Stimulated activated naive B cell treated with anti-CD40 and anti-IgM and Interleukin-4, amounts not matched to agents 10 μg/mL and 1 μg/mL and 100 μg/mL, for 72 hours (primary cell): ENCODE measurements at regions not wholly inside any gene's neighbourhood (a gene's known extent, or its start where the extent isn't known, plus 50 kb on each side); places are given as distances from the start of the nearest gene placed in this dataset.

Experiments used
- ATAC-seq, 2 donors: fragments of 150-1000 bp; cut with Tn5 transposase; replicated peaks; 2 replicates each; pipeline ENCODE4 v1.10.0; 2021; ENCODE audit warnings: moderate library complexity in 1 of 2
- DNase-seq: peaks from one replicate; pipeline ENCODE4 v3.0.0; 2021
- H3K27ac Mint-ChIP-seq: one replicate; pipeline ENCODE4 v1.8.0; 2022; ENCODE audit warnings: mild to moderate bottlenecking, mixed read lengths
- H3K27me3 Mint-ChIP-seq, 2 donors: one replicate each; pipeline ENCODE4 v1.8.0; 2022; ENCODE audit warnings: mixed read lengths in 2 of 2
- H3K36me3 Mint-ChIP-seq, 2 donors: one replicate each; pipeline ENCODE4 v1.8.0; 2022; ENCODE audit warnings: mixed read lengths in 2 of 2, mild to moderate bottlenecking in 1 of 2
- H3K4me1 Mint-ChIP-seq, 2 donors: one replicate each; pipeline ENCODE4 v1.8.0; 2022; ENCODE audit warnings: mixed read lengths in 2 of 2, mild to moderate bottlenecking in 1 of 2
- H3K4me3 Mint-ChIP-seq, 2 donors: one replicate each; pipeline ENCODE4 v1.8.0; 2022; ENCODE audit warnings: mild to moderate bottlenecking in 2 of 2, mixed read lengths in 2 of 2, moderate library complexity in 1 of 2
- H3K9me3 Mint-ChIP-seq, 2 donors: one replicate each; pipeline ENCODE4 v1.8.0; 2022; ENCODE audit warnings: mixed read lengths in 2 of 2, mild to moderate bottlenecking in 1 of 2

DNA sequence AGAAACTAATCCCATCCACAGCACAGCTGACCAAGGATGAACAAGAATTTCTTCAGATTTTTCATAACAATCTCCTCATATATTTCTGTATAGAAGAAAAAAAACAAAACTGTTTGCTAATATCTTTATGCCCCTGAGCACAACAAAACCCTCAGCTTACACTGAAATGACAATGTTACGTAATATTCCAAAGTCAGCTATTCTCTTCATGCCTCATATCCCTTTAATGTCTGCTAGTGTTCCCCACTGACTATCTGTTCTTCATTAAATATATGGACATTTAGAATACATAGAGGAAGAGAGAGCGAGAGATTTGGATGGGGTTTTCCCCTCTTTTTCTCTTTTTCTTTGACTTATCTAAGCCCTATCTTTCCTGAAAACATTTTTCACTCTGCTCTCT, 87.9 kb upstream of the GULP1 start:
- H3K27me3 Mint-ChIP-seq, result no peaks in the 10 kb centered on the region
- no peak for ATAC-seq
- no peak overlapping the region for H3K4me3 Mint-ChIP-seq
- H3K27ac Mint-ChIP-seq, result no peak overlapping the region
- H3K36me3 Mint-ChIP-seq, result no peaks in the 10 kb centered on the region
- H3K9me3 Mint-ChIP-seq, result no peaks in the 10 kb centered on the region
- no peaks in the 10 kb centered on the region for H3K4me1 Mint-ChIP-seq
- no peak for DNase-seq

DNA sequence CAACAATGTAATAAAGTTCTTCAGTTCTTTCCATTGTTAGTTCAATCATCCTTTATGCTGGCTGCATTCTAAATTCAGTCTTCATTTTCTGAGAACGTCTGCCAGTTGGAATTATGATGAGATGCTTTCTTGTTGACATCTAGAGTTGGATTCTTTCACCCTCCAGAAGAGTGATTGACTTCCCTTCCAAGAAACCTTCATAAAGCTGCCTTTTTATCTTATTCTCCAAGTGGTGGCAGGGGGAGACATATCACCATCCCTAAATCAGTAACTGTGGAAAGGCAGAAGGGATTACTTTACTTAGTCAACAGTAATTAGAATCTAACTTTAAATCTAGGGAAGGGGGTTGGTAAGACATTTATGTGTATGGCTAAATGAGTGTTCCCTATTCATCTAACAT, 86.8 kb upstream of the GULP1 start:
- no peak overlapping the region for H3K4me3 Mint-ChIP-seq

DNA sequence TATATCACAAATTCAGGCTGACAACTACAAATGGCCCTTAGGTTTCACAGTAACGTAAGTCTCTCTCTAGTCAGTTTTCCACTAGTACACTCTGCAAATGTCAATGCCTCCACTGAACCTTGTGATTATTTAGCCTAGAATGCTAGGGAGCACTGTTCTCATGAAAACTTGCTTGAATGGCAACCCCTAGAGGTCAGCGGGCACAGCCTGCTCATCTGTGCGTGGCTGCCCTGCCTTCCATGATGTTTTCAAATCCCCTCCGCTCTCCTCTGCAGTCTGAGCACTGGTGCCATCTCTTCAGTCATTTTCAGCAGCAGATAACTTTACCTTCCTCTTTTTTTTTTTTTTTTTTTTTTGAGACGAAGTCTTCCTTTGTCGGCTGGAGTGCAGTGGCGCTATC, 84.1 kb upstream of the GULP1 start:
- no peaks in the 10 kb centered on the region for H3K36me3 Mint-ChIP-seq
- no peaks in the 10 kb centered on the region for H3K4me1 Mint-ChIP-seq
- H3K27ac Mint-ChIP-seq, result no peak overlapping the region
- ATAC-seq (no peak), DNase-seq (no peak)
- no peaks in the 10 kb centered on the region for H3K27me3 Mint-ChIP-seq
- no peaks in the 10 kb centered on the region for H3K9me3 Mint-ChIP-seq
- no peak overlapping the region for H3K4me3 Mint-ChIP-seq

More for the DNA sequence above, 86.8 kb upstream of the GULP1 start:
- H3K4me1 Mint-ChIP-seq, result no peaks in the 10 kb centered on the region
- H3K27me3 Mint-ChIP-seq, result no peaks in the 10 kb centered on the region
- DNase-seq (no peak), ATAC-seq (no peak)
- no peaks in the 10 kb centered on the region for H3K36me3 Mint-ChIP-seq
- H3K9me3 Mint-ChIP-seq, result no peaks in the 10 kb centered on the region
- H3K27ac Mint-ChIP-seq, result no peak overlapping the region

DNA sequence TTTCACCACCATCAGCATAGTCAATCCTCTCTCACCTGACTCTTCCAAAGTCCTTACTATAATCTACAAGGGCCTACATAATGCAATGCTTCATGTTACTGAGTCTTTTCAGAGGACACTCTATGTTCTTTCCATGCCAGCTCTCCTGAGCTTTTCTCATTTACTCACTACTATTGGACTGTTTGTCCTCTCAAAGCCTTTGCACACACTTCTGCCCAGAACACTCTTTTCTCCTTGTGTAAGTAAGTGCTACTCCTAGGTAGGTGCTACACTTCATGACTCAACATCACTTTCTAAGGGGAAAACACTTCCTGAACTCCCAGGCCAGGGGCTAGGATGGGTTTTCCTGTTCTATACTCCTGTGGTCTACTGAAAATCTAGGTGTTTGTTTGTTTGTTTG, 82.5 kb upstream of the GULP1 start:
- H3K27ac Mint-ChIP-seq, result no peak overlapping the region
- DNase-seq (no peak), ATAC-seq (no peak)
- H3K4me3 Mint-ChIP-seq, result no peak overlapping the region
- no peaks in the 10 kb centered on the region for H3K36me3 Mint-ChIP-seq
- H3K4me1 Mint-ChIP-seq, result no peaks in the 10 kb centered on the region
- H3K9me3 Mint-ChIP-seq, result no peaks in the 10 kb centered on the region
- H3K27me3 Mint-ChIP-seq, result no peaks in the 10 kb centered on the region

DNA sequence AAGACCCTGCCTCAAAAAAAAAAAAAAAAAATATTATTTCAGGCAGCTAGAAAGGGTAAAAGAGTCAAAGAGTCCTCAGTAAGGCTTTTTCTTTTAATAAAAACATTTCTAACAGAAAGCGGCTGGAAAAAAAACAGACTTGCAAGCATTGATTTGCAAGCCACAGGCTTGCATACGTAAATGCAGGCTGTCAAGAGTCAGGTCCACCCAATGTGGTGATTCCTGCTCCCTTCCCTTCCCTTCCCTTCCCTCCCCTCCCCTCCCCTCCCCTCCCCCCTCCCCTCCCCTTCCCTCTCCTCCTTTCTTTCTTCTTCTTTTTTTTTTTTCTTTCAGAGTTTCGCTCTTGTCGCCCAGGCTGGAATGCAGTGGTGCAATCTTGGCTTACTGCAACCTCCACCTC, 74.4 kb upstream of the GULP1 start:
- no peak for DNase-seq
- Mint-ChIP-seq H3K36me3 (no peaks in the 10 kb centered on the region), H3K27ac (no peak overlapping the region), H3K4me3 (no peak overlapping the region), H3K4me1 (no peaks in the 10 kb centered on the region), H3K27me3 (no peaks in the 10 kb centered on the region), H3K9me3 (peaks cover 0 to 4% of the 10 kb centered on the region in 2 donors)
- ATAC-seq, result no peak

GRCh38 chr2:188219541-188219940, 72.1 kb upstream of the GULP1 start:
- DNase-seq (no peak), ATAC-seq (no peak)
- Mint-ChIP-seq H3K4me3 (no peak overlapping the region), H3K27me3 (no peaks in the 10 kb centered on the region), H3K4me1 (no peaks in the 10 kb centered on the region), H3K36me3 (no peaks in the 10 kb centered on the region), H3K9me3 (peaks cover 0 to 4% of the 10 kb centered on the region in 2 donors), H3K27ac (no peak overlapping the region)

DNA sequence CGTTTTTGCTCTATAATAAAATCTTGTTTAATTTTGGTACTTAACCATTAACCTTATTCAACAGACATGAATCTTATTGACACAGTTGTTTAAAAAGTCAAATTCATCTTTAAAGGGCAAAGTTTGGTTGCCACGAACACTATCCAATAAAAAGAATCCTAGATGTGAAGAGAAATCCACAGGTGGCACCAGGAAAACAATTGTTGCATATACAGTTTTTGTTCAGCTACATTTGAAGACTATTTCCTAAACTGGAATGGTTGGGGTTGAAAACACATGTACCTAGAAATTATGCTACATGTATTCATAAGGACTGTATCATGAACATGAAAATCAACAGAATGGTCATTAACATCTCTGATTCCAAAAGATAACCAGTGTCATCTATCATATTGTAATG, 71.1 kb upstream of the GULP1 start:
- H3K27me3 Mint-ChIP-seq, result no peaks in the 10 kb centered on the region
- H3K36me3 Mint-ChIP-seq, result no peaks in the 10 kb centered on the region
- no peak overlapping the region for H3K27ac Mint-ChIP-seq
- no peaks in the 10 kb centered on the region for H3K4me1 Mint-ChIP-seq
- ATAC-seq (no peak), DNase-seq (no peak)
- peaks cover 0 to 4% of the 10 kb centered on the region in 2 donors for H3K9me3 Mint-ChIP-seq
- no peak overlapping the region for H3K4me3 Mint-ChIP-seq

DNA sequence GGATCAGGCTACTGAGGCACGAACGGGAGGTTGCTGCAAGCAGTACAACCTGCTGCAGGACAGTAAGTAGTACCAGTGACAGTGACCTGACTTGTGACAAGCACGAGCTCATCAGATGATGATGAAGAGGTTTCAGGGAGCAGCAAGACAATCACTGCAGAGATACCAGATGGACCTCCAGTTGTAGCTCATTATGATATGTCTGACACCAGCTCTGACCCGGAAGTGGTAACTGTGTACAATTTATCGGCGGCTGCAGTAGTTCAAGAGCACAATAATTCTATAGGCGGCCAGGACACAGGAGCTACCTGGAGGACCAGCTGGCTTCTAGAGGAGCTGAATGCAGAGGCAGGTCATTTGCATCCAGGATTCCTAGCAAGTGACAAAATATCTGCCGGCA, 64.0 kb upstream of the GULP1 start:
- DNase-seq (no peak), ATAC-seq (no peak)
- Mint-ChIP-seq H3K36me3 (no peaks in the 10 kb centered on the region), H3K4me3 (no peak overlapping the region), H3K27me3 (no peaks in the 10 kb centered on the region), H3K27ac (no peak overlapping the region), H3K9me3 (peaks cover 0 to 3% of the 10 kb centered on the region in 2 donors), H3K4me1 (no peaks in the 10 kb centered on the region)

GRCh38 chr2:188235364-188235763, 56.3 kb upstream of the GULP1 start:
- Mint-ChIP-seq H3K4me3 (no peak overlapping the region), H3K36me3 (no peaks in the 10 kb centered on the region), H3K27me3 (no peaks in the 10 kb centered on the region), H3K27ac (no peak overlapping the region), H3K4me1 (no peaks in the 10 kb centered on the region), H3K9me3 (peaks cover 0 to 4% of the 10 kb centered on the region in 2 donors)
- ATAC-seq (peak; percentile 72 to 75), DNase-seq (peak; percentile 1)

DNA sequence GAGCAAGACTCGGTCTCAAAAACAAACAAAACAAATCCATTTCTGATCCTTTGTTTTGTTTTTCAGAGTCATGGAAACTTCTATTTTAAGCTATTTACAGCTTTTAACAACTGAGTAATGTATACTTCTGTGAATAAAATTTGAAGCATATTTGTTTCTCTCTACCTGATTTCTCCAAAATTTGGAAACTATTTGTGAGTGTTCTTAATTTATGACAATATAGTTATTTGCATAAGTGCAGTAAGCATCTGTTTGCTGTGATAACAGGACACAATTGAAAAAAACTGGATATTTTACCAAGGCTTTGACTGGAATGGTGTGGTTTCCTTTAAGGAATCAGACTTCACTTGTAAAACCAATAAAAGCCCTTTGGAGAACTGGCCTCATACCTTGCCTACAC, 53.3 kb upstream of the GULP1 start:
- Mint-ChIP-seq H3K4me3 (no peak overlapping the region), H3K36me3 (no peaks in the 10 kb centered on the region), H3K4me1 (no peaks in the 10 kb centered on the region), H3K9me3 (peaks cover 0 to 6% of the 10 kb centered on the region in 2 donors), H3K27me3 (no peaks in the 10 kb centered on the region), H3K27ac (no peak overlapping the region)
- ATAC-seq, result no peak
- DNase-seq, result no peak
